Parathyroid adenoma (tissue), 2 donors: ENCODE measurements at regions not wholly inside any gene's neighbourhood (a gene's known extent, or its start where the extent isn't known, plus 50 kb on each side); places are given as distances from the start of the nearest gene placed in this dataset.

Experiments used
- H2AFZ ChIP-seq: fragments of 300-600 bp; sonication (generic); one replicate; pipeline ENCODE4 v1.7.0; 2017; ENCODE audit warnings: antibody characterized with exemption, mild to moderate bottlenecking
- H3K27ac ChIP-seq: fragments of 300-600 bp; sonication (generic); one replicate; pipeline ENCODE4 v1.7.0; 2017
- H3K27me3 ChIP-seq: fragments of 300-600 bp; sonication (generic); one replicate; pipeline ENCODE4 v1.7.0; 2017; ENCODE audit warnings: low read length; ENCODE audit not compliant: control insufficient read depth, insufficient read depth
- H3K36me3 ChIP-seq: fragments of 300-600 bp; sonication (generic); one replicate; pipeline ENCODE4 v1.7.0; 2017; ENCODE audit warnings: low read length; ENCODE audit not compliant: control insufficient read depth, insufficient read depth
- H3K4me1 ChIP-seq: fragments of 300-600 bp; sonication (generic); one replicate; pipeline ENCODE4 v1.7.0; 2017; ENCODE audit warnings: control low read depth
- H3K4me2 ChIP-seq: fragments of 300-600 bp; sonication (generic); one replicate; pipeline ENCODE4 v1.7.0; 2017; ENCODE audit warnings: low read length
- H3K4me3 ChIP-seq: fragments of 300-600 bp; sonication (generic); one replicate; pipeline ENCODE4 v1.7.0; 2017; ENCODE audit warnings: low read depth, low read length
- H3K79me2 ChIP-seq: fragments of 300-600 bp; sonication (generic); one replicate; pipeline ENCODE4 v1.7.0; 2017; ENCODE audit warnings: control low read depth
- H3K9ac ChIP-seq: fragments of 300-600 bp; sonication (generic); one replicate; pipeline ENCODE4 v1.7.0; 2017; ENCODE audit warnings: mild to moderate bottlenecking
- H3K9me3 ChIP-seq: fragments of 300-600 bp; sonication (generic); one replicate; pipeline ENCODE4 v1.7.0; 2017; ENCODE audit warnings: low read length; ENCODE audit not compliant: control insufficient read depth
- TF ChIP-seq, protein P1 (sequence below): fragments of 300-600 bp; sonication (generic); IDR thresholded peaks from one replicate; pipeline ENCODE4 v1.7.0; 2017; ENCODE audit warnings: antibody characterized with exemption, mild to moderate bottlenecking
- donor health status: primary hyperparathyroidism.

DNA sequence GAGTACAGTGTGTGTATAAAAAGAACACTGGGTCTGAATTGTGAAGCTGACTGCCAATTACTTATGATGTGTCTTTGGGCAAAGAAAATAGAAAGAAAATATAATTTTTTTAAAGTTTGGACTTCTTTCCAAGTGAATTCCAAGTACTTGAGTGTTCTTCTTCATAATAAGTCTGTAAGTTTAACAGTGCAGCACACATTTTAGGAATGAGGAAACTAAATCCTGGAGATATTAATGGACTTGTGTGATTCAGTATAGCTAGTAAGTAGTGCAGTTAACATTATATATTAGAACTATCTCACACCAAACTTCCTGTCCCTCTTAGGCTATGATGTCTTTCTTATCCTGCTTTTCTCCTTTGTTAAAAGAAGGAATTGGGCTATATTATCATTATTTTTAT is 1953.8 kb downstream of the MAT2B start:
- Histone ChIP-seq H3K9me3 (no peaks in the 10 kb centered on the region), H3K4me3 (no peak overlapping the region), H3K79me2 (no peaks in the 10 kb centered on the region), H3K4me2 (no peak overlapping the region), H3K9ac (no peak overlapping the region), H3K27me3 (no peaks in the 10 kb centered on the region), H3K4me1 (no peaks in the 10 kb centered on the region), H3K36me3 (no peaks in the 10 kb centered on the region), H2AFZ (no peak overlapping the region), H3K27ac (no peak overlapping the region)
- TF ChIP-seq, protein P1, sequence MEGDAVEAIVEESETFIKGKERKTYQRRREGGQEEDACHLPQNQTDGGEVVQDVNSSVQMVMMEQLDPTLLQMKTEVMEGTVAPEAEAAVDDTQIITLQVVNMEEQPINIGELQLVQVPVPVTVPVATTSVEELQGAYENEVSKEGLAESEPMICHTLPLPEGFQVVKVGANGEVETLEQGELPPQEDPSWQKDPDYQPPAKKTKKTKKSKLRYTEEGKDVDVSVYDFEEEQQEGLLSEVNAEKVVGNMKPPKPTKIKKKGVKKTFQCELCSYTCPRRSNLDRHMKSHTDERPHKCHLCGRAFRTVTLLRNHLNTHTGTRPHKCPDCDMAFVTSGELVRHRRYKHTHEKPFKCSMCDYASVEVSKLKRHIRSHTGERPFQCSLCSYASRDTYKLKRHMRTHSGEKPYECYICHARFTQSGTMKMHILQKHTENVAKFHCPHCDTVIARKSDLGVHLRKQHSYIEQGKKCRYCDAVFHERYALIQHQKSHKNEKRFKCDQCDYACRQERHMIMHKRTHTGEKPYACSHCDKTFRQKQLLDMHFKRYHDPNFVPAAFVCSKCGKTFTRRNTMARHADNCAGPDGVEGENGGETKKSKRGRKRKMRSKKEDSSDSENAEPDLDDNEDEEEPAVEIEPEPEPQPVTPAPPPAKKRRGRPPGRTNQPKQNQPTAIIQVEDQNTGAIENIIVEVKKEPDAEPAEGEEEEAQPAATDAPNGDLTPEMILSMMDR: no peak

DNA sequence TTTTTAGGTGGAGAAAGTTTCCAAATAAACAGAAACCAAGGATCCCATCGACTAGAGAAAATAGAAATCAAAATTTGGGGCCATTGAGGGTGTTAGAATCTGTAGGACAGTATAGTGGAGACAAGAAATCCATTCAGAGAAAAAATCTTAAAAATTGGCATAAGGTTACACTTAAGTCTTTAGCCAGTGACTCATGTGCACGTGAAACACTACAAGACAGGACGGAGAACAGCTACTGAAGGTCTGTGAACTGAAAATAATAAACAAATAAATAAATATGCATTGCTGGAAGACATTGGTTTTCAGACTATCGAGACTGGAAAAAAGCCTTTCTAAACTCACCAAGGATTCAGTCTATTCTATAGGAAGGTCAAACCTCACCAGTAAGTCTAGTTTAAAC is 1955.5 kb downstream of the MAT2B start:
- Histone ChIP-seq H3K79me2 (no peaks in the 10 kb centered on the region), H3K4me1 (no peaks in the 10 kb centered on the region), H3K4me2 (no peak overlapping the region), H3K27me3 (no peaks in the 10 kb centered on the region), H3K27ac (no peak overlapping the region), H3K4me3 (no peak overlapping the region), H3K36me3 (no peaks in the 10 kb centered on the region), H2AFZ (no peak overlapping the region), H3K9me3 (no peaks in the 10 kb centered on the region), H3K9ac (no peak overlapping the region)
- TF ChIP-seq, protein P1: no peak

DNA sequence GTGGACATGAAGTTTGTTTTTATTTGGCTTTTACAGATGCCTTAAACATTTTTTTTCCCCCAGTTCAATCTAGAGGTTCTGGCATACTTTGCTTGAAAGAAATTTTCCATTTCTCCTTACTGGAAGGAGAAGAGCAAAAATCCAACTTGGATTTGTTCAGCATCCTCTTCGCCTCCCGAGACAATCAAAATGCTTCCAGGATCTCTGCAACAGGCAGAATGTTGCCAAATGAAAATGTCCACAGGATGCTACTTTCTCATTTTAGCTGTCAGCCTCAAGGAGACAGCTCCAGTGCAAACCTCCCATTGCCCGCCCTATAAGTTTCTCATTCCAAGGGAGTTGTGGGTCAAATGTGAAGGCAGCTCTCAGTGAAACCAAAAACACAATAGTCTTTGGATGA is 1972.1 kb downstream of the MAT2B start:
- TF ChIP-seq, protein P1: no peak
- no peaks in the 10 kb centered on the region for H3K4me1 ChIP-seq
- H3K9ac ChIP-seq: no peak overlapping the region
- no peak overlapping the region for H3K27ac ChIP-seq
- no peak overlapping the region for H3K4me3 ChIP-seq
- H3K9me3 ChIP-seq: no peaks in the 10 kb centered on the region
- H2AFZ ChIP-seq: no peak overlapping the region
- no peaks in the 10 kb centered on the region for H3K36me3 ChIP-seq
- H3K79me2 ChIP-seq: no peaks in the 10 kb centered on the region
- no peak overlapping the region for H3K4me2 ChIP-seq
- no peaks in the 10 kb centered on the region for H3K27me3 ChIP-seq

DNA sequence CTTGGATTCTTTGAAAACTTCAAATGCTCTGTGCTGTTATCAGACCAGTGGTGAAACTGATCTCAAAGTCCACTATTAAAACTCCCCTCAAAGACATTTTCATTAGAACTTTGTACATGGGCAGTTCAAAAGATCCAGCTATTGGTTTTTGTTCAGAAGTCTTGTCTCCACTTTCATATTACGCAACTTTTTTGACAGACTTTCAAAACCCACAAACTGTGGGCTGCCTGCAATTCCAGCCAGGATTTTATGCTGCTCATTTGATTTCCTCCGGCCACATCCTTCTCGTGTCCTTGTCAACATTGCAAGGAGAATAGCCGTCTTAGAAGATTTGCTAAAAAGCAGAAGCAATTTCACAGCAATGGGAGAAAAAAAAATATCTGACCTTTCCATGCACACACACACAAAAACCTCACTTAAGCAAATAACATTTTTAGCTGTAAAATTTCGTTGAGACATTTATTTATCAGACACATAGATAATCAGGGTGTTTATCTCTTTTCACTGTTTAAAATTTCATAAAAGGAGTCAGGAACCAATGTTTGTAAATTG is 1990.5 kb downstream of the MAT2B start:
- Histone ChIP-seq H3K9me3 (no peaks in the 10 kb centered on the region), H3K4me1 (no peaks in the 10 kb centered on the region), H3K36me3 (no peaks in the 10 kb centered on the region), H3K27ac (no peak overlapping the region), H3K4me2 (no peak overlapping the region), H3K9ac (no peak overlapping the region), H3K27me3 (no peaks in the 10 kb centered on the region), H2AFZ (no peak overlapping the region), H3K79me2 (no peaks in the 10 kb centered on the region), H3K4me3 (no peak overlapping the region)
- TF ChIP-seq, protein P1: no peak

DNA sequence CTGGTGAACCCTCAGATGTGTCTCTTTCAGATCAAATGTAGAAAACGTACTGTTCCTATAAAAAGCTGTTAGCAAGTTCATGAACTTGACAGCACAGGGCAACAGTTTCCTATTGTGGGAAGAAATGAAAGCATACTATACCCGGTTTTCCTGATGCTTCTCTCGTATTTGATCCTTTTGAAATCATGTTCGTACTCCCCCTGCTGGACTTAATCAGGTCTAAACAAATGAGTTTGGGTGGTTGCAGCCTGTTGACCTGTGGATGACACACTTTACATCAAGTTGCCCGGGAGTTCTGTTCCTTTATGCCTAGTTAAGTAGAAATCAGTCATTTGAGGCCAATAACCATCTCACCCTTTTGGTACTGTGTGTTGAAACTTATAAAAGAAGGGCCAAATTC is 1992.3 kb downstream of the MAT2B start:
- Histone ChIP-seq H3K36me3 (no peaks in the 10 kb centered on the region), H2AFZ (no peak overlapping the region), H3K79me2 (no peaks in the 10 kb centered on the region), H3K27me3 (no peaks in the 10 kb centered on the region), H3K4me3 (no peak overlapping the region), H3K4me1 (no peaks in the 10 kb centered on the region), H3K4me2 (no peak overlapping the region), H3K9ac (no peak overlapping the region), H3K27ac (no peak overlapping the region), H3K9me3 (no peaks in the 10 kb centered on the region)
- TF ChIP-seq, protein P1: no peak
